ENCODE measurements at regions not wholly inside any gene's neighbourhood (a gene's known extent, or its start where the extent isn't known, plus 50 kb on each side); places are given as distances from the start of the nearest gene placed in this dataset.

GRCh38 chr7:3206771-3207191 is 94.3 kb upstream of the SDK1 start:
- TF ChIP-seq TCF12 (IDR thresholded peaks at IDR 0.05; ENCODE audit: low read depth) (no peak), EP300 (IDR thresholded peaks at IDR 0.05; ENCODE audit: borderline replicate concordance) (no peak), CEBPB (IDR thresholded peaks at IDR 0.05) (no peak), MAX (IDR thresholded peaks at IDR 0.05) (no peak), FOXM1 (IDR thresholded peaks at IDR 0.05; ENCODE audit: borderline replicate concordance, low read depth) (no peak), CREB1 (IDR thresholded peaks at IDR 0.05; ENCODE audit: low read depth) (no peak), REST (IDR thresholded peaks at IDR 0.05; ENCODE audit: low read depth) (no peak), NFIC (IDR thresholded peaks at IDR 0.05) (no peak), YY1 (IDR thresholded peaks at IDR 0.05; ENCODE audit: low read depth) (no peak), TAF1 (IDR thresholded peaks at IDR 0.05; ENCODE audit: low read depth) (no peak), RAD21 (IDR thresholded peaks at IDR 0.05; ENCODE audit: low read depth) (no peak), USF1 (IDR thresholded peaks at IDR 0.05) (no peak), TEAD4 (IDR thresholded peaks at IDR 0.05) (no peak)

GRCh38 chr7:3207387-3207902 is 93.6 kb upstream of the SDK1 start:
- TF ChIP-seq TEAD4 (IDR thresholded peaks at IDR 0.05) (no peak), EP300 (IDR thresholded peaks at IDR 0.05; ENCODE audit: borderline replicate concordance) (no peak), YY1 (IDR thresholded peaks at IDR 0.05; ENCODE audit: low read depth) (no peak), CEBPB (IDR thresholded peaks at IDR 0.05) (no peak), CREB1 (IDR thresholded peaks at IDR 0.05; ENCODE audit: low read depth) (no peak), TAF1 (IDR thresholded peaks at IDR 0.05; ENCODE audit: low read depth) (no peak), FOXM1 (IDR thresholded peaks at IDR 0.05; ENCODE audit: borderline replicate concordance, low read depth) (no peak), RAD21 (IDR thresholded peaks at IDR 0.05; ENCODE audit: low read depth) (no peak), USF1 (IDR thresholded peaks at IDR 0.05) (no peak), MAX (IDR thresholded peaks at IDR 0.05) (no peak), EGR1 (IDR thresholded peaks at IDR 0.05) (no peak), NFIC (IDR thresholded peaks at IDR 0.05) (no peak)

GRCh38 chr7:3210531-3210930 is 90.5 kb upstream of the SDK1 start:
- TF ChIP-seq USF1 (IDR thresholded peaks at IDR 0.05) (no peak), CEBPB (IDR thresholded peaks at IDR 0.05) (no peak), REST (IDR thresholded peaks at IDR 0.05; ENCODE audit: low read depth) (no peak), FOXM1 (IDR thresholded peaks at IDR 0.05; ENCODE audit: borderline replicate concordance, low read depth) (no peak), CREB1 (IDR thresholded peaks at IDR 0.05; ENCODE audit: low read depth) (no peak), EGR1 (IDR thresholded peaks at IDR 0.05) (no peak), TAF1 (IDR thresholded peaks at IDR 0.05; ENCODE audit: low read depth) (no peak), TCF12 (IDR thresholded peaks at IDR 0.05; ENCODE audit: low read depth) (no peak), YY1 (IDR thresholded peaks at IDR 0.05; ENCODE audit: low read depth) (no peak), ZBTB7A (IDR thresholded peaks at IDR 0.05; ENCODE audit: low read depth) (no peak), NFIC (IDR thresholded peaks at IDR 0.05) (no peak), EP300 (IDR thresholded peaks at IDR 0.05; ENCODE audit: borderline replicate concordance) (no peak), RAD21 (IDR thresholded peaks at IDR 0.05; ENCODE audit: low read depth) (no peak), MAX (IDR thresholded peaks at IDR 0.05) (no peak), TEAD4 (IDR thresholded peaks at IDR 0.05) (no peak)

GRCh38 chr7:3214090-3214413 is 87.0 kb upstream of the SDK1 start:
- TF ChIP-seq TCF12 (IDR thresholded peaks at IDR 0.05; ENCODE audit: low read depth) = no peak
- no peak for TF ChIP-seq REST (IDR thresholded peaks at IDR 0.05; ENCODE audit: low read depth)
- TF ChIP-seq TEAD4 (IDR thresholded peaks at IDR 0.05) = no peak
- no peak for TF ChIP-seq USF1 (IDR thresholded peaks at IDR 0.05)
- TF ChIP-seq YY1 (IDR thresholded peaks at IDR 0.05; ENCODE audit: low read depth) = no peak
- peak; percentile 19; the same call in 1 of the 2 replicates for TF ChIP-seq CEBPB (IDR thresholded peaks at IDR 0.05)
- no peak for TF ChIP-seq EP300 (IDR thresholded peaks at IDR 0.05; ENCODE audit: borderline replicate concordance)
- TF ChIP-seq NFIC (IDR thresholded peaks at IDR 0.05) = no peak
- TF ChIP-seq RAD21 (IDR thresholded peaks at IDR 0.05; ENCODE audit: low read depth) = no peak
